CD4-positive, alpha-beta T cell treated with Interleukin-17A for 4 hours (primary cell): ENCODE measurements at regions not wholly inside any gene's neighbourhood (a gene's known extent, or its start where the extent isn't known, plus 50 kb on each side); places are given as distances from the start of the nearest gene placed in this dataset.

Source experiments
- DNase-seq: peaks from one replicate; pipeline ENCODE4 v3.0.0-alpha.2; 2020; ENCODE audit warnings: mixed read lengths

GRCh38 chr3:23748398-23749110, 57.2 kb upstream of the UBE2E1 start:
- DNase-seq: no peak

GRCh38 chr3:23749609-23750008, 56.1 kb upstream of the UBE2E1 start:
- no peak for DNase-seq

GRCh38 chr3:23750573-23751210, 55.1 kb upstream of the UBE2E1 start:
- no peak for DNase-seq

GRCh38 chr3:23751212-23751723, 54.5 kb upstream of the UBE2E1 start:
- no peak for DNase-seq

GRCh38 chr3:23752126-23752525, 53.6 kb upstream of the UBE2E1 start:
- no peak for DNase-seq

GRCh38 chr3:23754215-23754614, 51.5 kb upstream of the UBE2E1 start:
- DNase-seq: no peak
